Stomach smooth muscle (tissue), 2 donors: ENCODE measurements at regions not wholly inside any gene's neighbourhood (a gene's known extent, or its start where the extent isn't known, plus 50 kb on each side); places are given as distances from the start of the nearest gene placed in this dataset.

Experiments used
- H3K27ac ChIP-seq: one replicate; pipeline ENCODE4 v1.7.0; 2013; ENCODE audit warnings: mild to moderate bottlenecking, low read length, inconsistent platforms
- H3K27me3 ChIP-seq, 2 donors: one replicate each; pipeline ENCODE4 v1.7.0; 2013; ENCODE audit warnings: low read length in 2 of 2; ENCODE audit not compliant: insufficient read depth in 2 of 2, control insufficient read depth in 1 of 2
- H3K36me3 ChIP-seq, 2 donors: one replicate each; pipeline ENCODE4 v1.7.0; 2013; ENCODE audit warnings: low read length in 2 of 2; ENCODE audit not compliant: control insufficient read depth in 2 of 2, insufficient read depth in 2 of 2
- H3K4me1 ChIP-seq: one replicate; pipeline ENCODE4 v1.7.0; 2013; ENCODE audit warnings: low read length; ENCODE audit not compliant: control insufficient read depth, insufficient read depth
- H3K4me3 ChIP-seq, 2 donors: one replicate each; pipeline ENCODE4 v1.7.0; 2013; ENCODE audit warnings: low read length in 2 of 2
- H3K9ac ChIP-seq, 2 donors: one replicate each; pipeline ENCODE4 v1.7.0; 2013; ENCODE audit warnings: low read length in 2 of 2, mild to moderate bottlenecking in 1 of 2
- H3K9me3 ChIP-seq, 2 donors: one replicate each; pipeline ENCODE4 v1.7.0; 2013; ENCODE audit warnings: low read length in 2 of 2; ENCODE audit not compliant: control insufficient read depth in 2 of 2
- donor health status: healthy.
- donor health status: Pancreatic carcinoma.

DNA sequence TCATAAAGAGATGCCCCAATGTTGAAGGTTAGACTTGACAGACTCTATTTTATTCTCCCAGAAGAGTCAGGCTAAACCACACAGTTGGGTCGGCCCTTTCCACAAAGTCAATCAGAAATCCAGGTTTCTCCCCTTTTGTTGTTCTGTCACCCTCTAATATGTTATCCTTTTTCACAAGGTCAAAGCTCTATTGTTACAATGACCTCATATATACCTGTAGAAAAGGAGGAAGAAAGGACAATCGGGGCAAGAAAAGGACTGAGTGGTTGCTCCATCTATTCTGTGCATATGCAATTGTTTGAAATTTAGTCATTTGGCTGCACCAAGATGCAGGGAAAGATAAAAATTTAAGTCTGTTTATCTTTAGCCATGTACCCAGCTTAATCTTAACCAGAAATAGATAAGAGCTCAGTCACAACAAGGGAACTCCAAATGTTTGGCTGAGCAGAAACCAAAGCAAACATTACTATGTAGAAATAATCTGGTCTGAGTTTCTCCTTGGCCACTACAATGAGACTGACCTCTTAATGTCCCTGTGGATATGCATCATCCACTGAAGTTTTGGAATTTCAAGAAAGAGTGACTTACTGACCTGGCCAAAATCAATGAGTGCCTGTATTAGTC, 503.7 kb downstream of the GALC start:
- Histone ChIP-seq H3K4me3 (no peak overlapping the region), H3K4me1 (no peaks in the 10 kb centered on the region), H3K27ac (no peak overlapping the region), H3K9ac (no peak overlapping the region), H3K36me3 (no peaks in the 10 kb centered on the region), H3K27me3 (no peaks in the 10 kb centered on the region), H3K9me3 (no peaks in the 10 kb centered on the region)

DNA sequence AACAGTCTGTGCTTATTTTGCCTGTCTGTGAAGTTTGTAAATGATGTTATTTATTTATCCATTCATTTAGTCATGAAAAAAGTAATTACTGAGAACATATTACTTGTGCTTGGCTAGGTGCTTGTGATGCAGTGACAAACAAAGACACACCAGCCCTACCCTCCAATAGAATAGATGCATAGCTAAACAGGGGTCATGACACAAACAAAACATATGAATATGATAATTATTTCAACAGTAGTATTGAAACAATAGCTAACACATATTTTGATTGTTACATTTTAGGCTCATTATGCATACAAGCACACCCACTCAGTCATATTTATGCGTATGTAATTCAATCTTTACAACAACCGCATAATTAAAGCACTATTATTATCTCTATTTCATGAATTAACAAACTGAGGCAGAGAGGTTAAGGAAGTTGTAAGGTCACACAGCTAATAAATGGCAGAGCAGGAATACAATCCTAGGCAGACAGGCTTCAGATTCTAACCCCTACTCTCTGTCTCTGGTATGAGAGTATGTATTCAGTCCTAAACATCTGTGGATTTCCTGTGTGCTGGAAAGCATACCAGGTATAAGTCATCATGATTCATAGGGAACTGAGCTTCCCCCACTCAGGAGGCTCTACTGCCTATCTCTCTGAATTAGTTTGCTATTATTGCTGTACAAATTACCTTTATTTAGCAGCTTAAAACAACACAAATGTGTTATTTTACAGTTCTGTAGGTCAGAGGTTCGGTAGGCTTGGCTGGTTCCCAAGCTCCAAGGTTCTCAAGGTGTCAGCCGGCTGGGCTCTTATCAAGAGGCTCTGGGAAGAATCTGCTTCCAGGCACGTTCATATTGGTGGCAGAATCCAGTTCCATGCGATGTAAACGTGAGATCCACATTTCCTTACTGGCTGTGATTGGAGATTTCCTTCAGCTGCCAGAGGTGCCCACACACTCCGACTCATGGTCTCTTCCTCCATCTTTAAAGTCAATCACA, 509.4 kb downstream of the GALC start:
- H3K4me1 ChIP-seq: no peaks in the 10 kb centered on the region
- H3K9me3 ChIP-seq: no peaks in the 10 kb centered on the region
- no peak overlapping the region for H3K4me3 ChIP-seq
- no peak overlapping the region for H3K9ac ChIP-seq
- H3K27ac ChIP-seq: no peak overlapping the region
- no peaks in the 10 kb centered on the region for H3K36me3 ChIP-seq
- H3K27me3 ChIP-seq: no peaks in the 10 kb centered on the region

DNA sequence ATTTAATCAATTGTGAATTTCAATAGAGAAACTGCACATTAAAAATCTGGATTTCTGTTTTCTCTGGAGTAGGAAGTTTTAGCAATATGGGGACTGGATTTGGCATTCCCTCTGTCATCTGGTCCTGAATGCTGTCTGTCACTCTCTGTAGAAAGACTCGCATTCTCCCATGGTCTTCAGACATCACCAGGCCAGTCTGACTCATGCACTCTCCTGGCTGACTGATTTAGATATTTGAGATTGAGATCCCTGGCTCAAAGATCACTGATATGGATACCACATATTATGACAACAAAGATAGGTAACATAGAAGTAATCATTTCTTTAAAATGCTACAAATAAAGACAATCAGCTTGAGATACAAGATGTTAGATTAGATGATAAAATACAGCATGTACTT, 524.5 kb downstream of the GALC start:
- no peak overlapping the region for H3K9ac ChIP-seq
- H3K9me3 ChIP-seq: no peaks in the 10 kb centered on the region
- no peak overlapping the region for H3K27ac ChIP-seq
- H3K4me3 ChIP-seq: no peak overlapping the region
- H3K36me3 ChIP-seq: no peaks in the 10 kb centered on the region
- no peaks in the 10 kb centered on the region for H3K4me1 ChIP-seq
- no peaks in the 10 kb centered on the region for H3K27me3 ChIP-seq

DNA sequence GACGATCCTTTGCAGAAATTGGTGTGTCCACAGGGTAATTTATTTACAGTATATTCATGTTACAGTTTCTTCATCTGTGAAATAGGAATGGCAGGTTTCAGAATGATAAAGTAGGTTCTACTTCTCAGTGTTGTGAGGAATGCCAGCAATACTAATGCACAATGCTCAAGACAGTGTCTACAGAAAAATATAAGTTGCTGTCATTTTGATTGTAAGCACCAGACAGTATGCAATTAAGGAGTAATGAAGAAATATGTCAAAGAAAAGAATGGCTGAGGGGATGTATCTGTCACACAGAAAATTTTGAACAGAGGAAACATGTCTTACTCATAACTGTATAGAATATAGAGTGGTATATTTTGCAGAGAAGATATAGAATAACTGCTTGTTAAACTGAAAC, 525.4 kb downstream of the GALC start:
- H3K27me3 ChIP-seq: no peaks in the 10 kb centered on the region
- H3K4me3 ChIP-seq: no peak overlapping the region
- no peak overlapping the region for H3K27ac ChIP-seq
- no peaks in the 10 kb centered on the region for H3K9me3 ChIP-seq
- H3K9ac ChIP-seq: no peak overlapping the region
- no peaks in the 10 kb centered on the region for H3K4me1 ChIP-seq
- H3K36me3 ChIP-seq: no peaks in the 10 kb centered on the region

DNA sequence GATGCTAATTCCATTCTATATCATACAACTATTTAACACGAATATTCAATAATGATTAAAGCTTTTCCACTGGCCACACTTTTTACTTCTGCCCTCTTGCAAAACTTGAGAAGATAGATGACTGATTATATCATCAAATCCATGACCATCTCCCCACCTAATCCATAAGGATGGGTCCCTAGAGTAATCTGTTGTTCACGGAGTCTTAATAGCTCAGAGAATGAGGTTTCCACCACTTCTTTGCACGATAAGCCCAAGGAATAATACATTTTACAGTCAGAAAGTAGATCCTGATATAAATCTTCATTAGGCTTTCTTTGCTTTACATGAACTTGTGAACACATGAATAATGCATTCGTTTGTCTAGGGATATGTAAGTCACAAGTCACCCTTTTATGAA, 527.2 kb downstream of the GALC start:
- no peaks in the 10 kb centered on the region for H3K36me3 ChIP-seq
- no peaks in the 10 kb centered on the region for H3K9me3 ChIP-seq
- no peak overlapping the region for H3K9ac ChIP-seq
- no peaks in the 10 kb centered on the region for H3K27me3 ChIP-seq
- H3K4me3 ChIP-seq: no peak overlapping the region
- H3K4me1 ChIP-seq: no peaks in the 10 kb centered on the region
- H3K27ac ChIP-seq: no peak overlapping the region

DNA sequence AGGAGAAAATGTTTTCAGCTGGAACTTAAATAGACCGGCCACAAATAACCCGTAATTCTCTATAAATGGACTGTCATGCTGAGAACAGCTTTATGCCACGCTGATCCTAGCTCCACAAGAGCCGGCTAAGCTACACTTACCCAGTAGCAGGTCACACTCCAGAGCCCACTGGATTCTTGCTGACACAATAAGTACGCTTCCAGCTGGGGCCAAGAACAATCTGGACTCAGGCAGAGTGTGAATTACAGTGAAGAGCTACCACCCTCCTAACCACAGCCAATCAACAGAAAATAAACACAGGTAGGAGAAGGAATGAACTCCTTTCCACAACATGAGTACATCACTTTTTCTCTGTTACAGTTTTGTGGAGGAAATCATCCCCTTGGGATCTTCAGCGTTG, 531.3 kb downstream of the GALC start:
- no peaks in the 10 kb centered on the region for H3K9me3 ChIP-seq
- no peak overlapping the region for H3K9ac ChIP-seq
- H3K4me1 ChIP-seq: no peaks in the 10 kb centered on the region
- H3K27ac ChIP-seq: no peak overlapping the region
- H3K36me3 ChIP-seq: no peaks in the 10 kb centered on the region
- H3K27me3 ChIP-seq: no peaks in the 10 kb centered on the region
- H3K4me3 ChIP-seq: no peak overlapping the region

DNA sequence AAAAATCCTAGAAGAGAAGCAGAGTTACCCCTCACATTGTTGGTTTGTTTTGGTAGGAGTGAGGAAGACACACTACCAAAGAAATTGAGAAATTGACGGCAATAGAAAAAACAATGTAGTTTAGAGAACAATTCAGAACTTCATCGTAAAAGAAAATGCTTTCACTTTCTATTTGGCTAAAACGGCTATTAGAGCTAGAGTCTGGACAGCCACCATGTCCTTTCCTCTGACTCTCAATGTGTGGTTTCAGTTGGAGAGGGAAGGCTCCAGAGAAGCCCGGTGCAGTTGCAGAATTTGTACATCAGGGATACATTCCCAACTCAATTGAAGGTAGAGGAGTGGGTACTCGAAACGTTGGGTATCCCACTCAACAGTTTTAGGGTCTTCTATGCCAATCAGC, 535.3 kb downstream of the GALC start:
- Histone ChIP-seq H3K9ac (no peak overlapping the region), H3K27ac (no peak overlapping the region), H3K27me3 (no peaks in the 10 kb centered on the region), H3K36me3 (no peaks in the 10 kb centered on the region), H3K4me1 (no peaks in the 10 kb centered on the region), H3K4me3 (peak overlapping the region in 1 of 2 donors; percentile 24), H3K9me3 (peaks cover 0 to 2% of the 10 kb centered on the region in 2 donors)

DNA sequence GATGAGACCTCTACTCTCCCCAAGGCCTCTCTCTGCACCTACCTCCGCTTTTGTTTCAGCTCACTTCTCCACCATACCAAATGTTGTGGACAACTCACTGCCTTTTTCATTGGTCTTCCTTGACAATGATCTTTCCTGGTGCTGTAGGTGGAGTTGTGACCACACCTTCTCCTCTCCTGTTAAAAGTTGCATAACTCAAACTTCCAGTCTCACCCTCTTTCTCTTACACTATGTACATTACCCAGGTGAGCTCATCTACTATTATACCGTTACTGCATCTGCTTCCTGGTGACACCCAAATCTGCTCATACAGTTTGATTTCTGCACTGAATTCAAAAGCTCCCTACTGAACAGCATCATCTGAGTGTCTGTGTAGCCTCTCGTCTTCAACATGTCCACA, 542.8 kb downstream of the GALC start:
- Histone ChIP-seq H3K9ac (no peak overlapping the region), H3K4me3 (no peak overlapping the region)

DNA sequence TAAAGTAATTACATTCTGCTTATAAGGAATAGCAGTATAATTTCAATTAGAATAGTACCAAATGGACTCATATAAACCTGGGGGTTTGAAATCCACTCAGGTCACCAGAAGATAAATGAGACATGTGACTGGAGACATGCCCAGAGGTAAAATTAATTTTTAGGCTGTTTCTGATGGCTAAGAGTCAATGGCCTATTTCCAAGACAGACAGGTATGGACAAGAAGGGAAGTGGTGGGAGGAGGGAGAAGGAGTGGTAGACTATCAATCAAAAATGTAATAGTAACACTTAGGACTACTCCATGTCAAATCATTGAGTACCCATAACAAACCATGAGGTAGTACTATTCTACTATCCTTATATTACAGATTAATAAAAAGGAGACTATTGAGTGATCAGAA, 544.0 kb downstream of the GALC start:
- no peaks in the 10 kb centered on the region for H3K9me3 ChIP-seq
- H3K4me1 ChIP-seq: no peaks in the 10 kb centered on the region
- no peak overlapping the region for H3K4me3 ChIP-seq
- H3K36me3 ChIP-seq: no peaks in the 10 kb centered on the region
- H3K9ac ChIP-seq: no peak overlapping the region
- no peak overlapping the region for H3K27ac ChIP-seq
- no peaks in the 10 kb centered on the region for H3K27me3 ChIP-seq

More for the DNA sequence above, 542.8 kb downstream of the GALC start:
- Histone ChIP-seq H3K36me3 (no peaks in the 10 kb centered on the region), H3K27ac (no peak overlapping the region), H3K9me3 (no peaks in the 10 kb centered on the region), H3K4me1 (no peaks in the 10 kb centered on the region), H3K27me3 (no peaks in the 10 kb centered on the region)

DNA sequence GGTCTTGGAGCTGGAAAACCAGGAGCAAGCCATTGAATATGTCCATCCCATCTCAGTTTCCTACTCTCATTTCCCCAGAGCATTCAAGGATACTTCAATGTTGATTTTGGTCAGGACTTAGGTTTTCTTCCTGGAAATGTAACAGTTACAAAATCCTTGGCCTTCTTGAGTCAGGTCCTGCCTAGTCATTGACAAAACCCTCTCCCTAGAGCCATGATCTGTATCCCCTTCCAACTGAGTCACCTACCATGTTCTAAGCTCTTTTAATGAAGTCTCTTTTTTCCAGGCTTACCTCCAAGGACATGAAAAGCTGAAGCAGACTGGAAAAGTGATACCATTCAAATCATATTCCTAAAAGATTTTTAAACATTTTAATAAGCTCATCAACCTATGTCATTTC, 549.2 kb downstream of the GALC start:
- H3K9me3 ChIP-seq: no peaks in the 10 kb centered on the region
- no peaks in the 10 kb centered on the region for H3K27me3 ChIP-seq
- H3K27ac ChIP-seq: no peak overlapping the region
- H3K36me3 ChIP-seq: no peaks in the 10 kb centered on the region
- H3K9ac ChIP-seq: no peak overlapping the region
- H3K4me3 ChIP-seq: no peak overlapping the region
- no peaks in the 10 kb centered on the region for H3K4me1 ChIP-seq

DNA sequence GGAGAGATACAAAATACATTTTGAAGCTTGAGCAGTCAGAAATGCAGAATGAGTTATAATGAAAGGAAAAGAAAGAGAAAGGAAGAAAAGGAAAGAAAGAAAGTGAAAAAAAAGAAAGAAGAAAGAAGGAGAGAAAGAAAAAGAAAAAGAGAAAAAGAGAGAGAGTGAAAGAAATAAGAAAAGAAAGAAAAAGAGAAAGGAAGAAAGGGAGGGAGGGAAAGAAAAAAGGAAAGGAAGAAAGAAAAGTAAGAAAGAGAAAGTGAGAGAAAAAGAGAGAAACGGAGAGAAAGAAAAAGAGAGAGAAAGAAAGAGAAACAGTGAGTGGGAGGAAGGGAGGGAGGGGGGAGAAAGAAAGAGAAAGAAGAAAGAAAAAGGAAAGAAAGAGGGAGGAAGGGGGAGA, 549.9 kb downstream of the GALC start:
- H3K27me3 ChIP-seq: no peaks in the 10 kb centered on the region
- no peaks in the 10 kb centered on the region for H3K36me3 ChIP-seq
- no peaks in the 10 kb centered on the region for H3K4me1 ChIP-seq
- H3K9ac ChIP-seq: no peak overlapping the region
- no peak overlapping the region for H3K27ac ChIP-seq
- no peak overlapping the region for H3K4me3 ChIP-seq
- no peaks in the 10 kb centered on the region for H3K9me3 ChIP-seq
